ENCODE measurements at regions not wholly inside any gene's neighbourhood (a gene's known extent, or its start where the extent isn't known, plus 50 kb on each side); places are given as distances from the start of the nearest gene placed in this dataset.

DNA sequence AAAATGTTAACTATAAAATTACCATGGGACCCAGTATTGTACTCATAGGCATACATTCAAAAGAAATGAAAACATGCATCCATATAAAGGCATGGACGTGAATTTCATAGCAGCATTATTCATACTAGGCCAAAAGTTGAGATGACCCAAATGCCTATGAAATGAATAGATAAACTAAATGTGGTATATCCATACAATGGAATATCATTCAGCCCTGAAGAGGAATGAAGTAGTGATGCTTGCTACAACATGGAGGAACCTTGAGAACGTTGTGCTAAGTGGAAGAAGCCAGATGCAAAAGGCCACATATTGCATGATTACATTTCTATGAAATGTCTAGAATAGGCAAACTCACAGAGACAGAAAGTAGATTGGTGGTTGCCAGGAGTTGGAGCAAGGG lies 127.1 kb upstream of the IPO9 start:
- TF ChIP-seq, protein P1, sequence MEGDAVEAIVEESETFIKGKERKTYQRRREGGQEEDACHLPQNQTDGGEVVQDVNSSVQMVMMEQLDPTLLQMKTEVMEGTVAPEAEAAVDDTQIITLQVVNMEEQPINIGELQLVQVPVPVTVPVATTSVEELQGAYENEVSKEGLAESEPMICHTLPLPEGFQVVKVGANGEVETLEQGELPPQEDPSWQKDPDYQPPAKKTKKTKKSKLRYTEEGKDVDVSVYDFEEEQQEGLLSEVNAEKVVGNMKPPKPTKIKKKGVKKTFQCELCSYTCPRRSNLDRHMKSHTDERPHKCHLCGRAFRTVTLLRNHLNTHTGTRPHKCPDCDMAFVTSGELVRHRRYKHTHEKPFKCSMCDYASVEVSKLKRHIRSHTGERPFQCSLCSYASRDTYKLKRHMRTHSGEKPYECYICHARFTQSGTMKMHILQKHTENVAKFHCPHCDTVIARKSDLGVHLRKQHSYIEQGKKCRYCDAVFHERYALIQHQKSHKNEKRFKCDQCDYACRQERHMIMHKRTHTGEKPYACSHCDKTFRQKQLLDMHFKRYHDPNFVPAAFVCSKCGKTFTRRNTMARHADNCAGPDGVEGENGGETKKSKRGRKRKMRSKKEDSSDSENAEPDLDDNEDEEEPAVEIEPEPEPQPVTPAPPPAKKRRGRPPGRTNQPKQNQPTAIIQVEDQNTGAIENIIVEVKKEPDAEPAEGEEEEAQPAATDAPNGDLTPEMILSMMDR (IDR thresholded peaks at IDR 0.05), result no peak
- TF ChIP-seq EZH2 (IDR thresholded peaks at IDR 0.05), result no peak
